Temporal lobe (tissue), 1 donor: ENCODE measurements at regions not wholly inside any gene's neighbourhood (a gene's known extent, or its start where the extent isn't known, plus 50 kb on each side); places are given as distances from the start of the nearest gene placed in this dataset. TPM values are rescaled to one million over a fixed set of nuclear protein-coding genes. Genes with fewer than 3 reads are reported as not detected.

Source experiments
- small RNA-seq: library from RNA; depleted of rRNA; stranded (forward); fragments of <200 nt; gene quantifications from one replicate; pipeline ENCODE3, GENCODE V24; 2014; ENCODE audit warnings: low replicate concordance

Small RNA genes lying in the stretch of these regions (small RNA-seq; reads per million reads assigned to genes)
- gene MIR4693: not detected
